Pancreas (tissue), 10 donors: ENCODE measurements at regions not wholly inside any gene's neighbourhood (a gene's known extent, or its start where the extent isn't known, plus 50 kb on each side); places are given as distances from the start of the nearest gene placed in this dataset.

ENCODE experiments used
- ATAC-seq, 4 donors: fragments of 200-7000 bp; cut with Tn5 transposase; one replicate each; pipeline versions ENCODE4 v1.8.0 to v1.9.1; 2020; ENCODE audit warnings: mild to moderate bottlenecking in 4 of 4, moderate library complexity in 4 of 4
- DNase-seq, 6 donors: peaks; one replicate each; pipeline ENCODE4 v3.0.0-alpha.2; 2020
- FAIRE-seq: peaks from 2 replicates; lab custom pipeline; 2012; peaks lifted over from hg19 to GRCh38; lab: Jason Lieb, UNC
- H3K27ac ChIP-seq, 4 donors: fragments of 200-600 bp; sonication (generic); 1 replicate in 3 of 4; 2 replicates in 1 of 4; pipeline versions ENCODE4 v1.5.0 to v1.8.0; 2020
- H3K27me3 ChIP-seq, 4 donors: fragments of 200-600 bp; one replicate each; pipeline ENCODE4 v1.8.0; 2021
- H3K36me3 ChIP-seq, 3 donors: fragments of 200-600 bp; sonication (generic) in 1 of 3; one replicate each; pipeline versions ENCODE4 v1.5.0 to v1.8.0; 2020 to 2021
- H3K4me1 ChIP-seq, 3 donors: fragments of 200-600 bp; one replicate each; pipeline ENCODE4 v1.8.0; 2021
- H3K4me3 ChIP-seq, 4 donors: fragments of 200-600 bp; sonication (generic) in 2 of 4; one replicate each; pipeline versions ENCODE4 v1.5.0 to v1.8.0; 2020 to 2021
- H3K9me3 ChIP-seq, 4 donors: fragments of 200-600 bp; one replicate each; pipeline ENCODE4 v1.8.0; 2021
- WGBS, 2 donors: extraction: QIAGEN DNeasy Blood & Tissue Kit; methylation state at CpG; one replicate each; pipeline ENCODE4 v1.1.7; 2013; 5-methylcytosine and 5-hydroxymethylcytosine counted together
- intact Hi-C, 3 donors: fragments of 100-400 bp; cut with DNase I; formaldehyde crosslinking; loops; one replicate each; pipeline versions ENCODE4 v1.11.1 to v1.14.2; 2022
- TF ChIP-seq, protein P1 (sequence below), 4 donors: fragments of 200-600 bp; sonication (generic) in 3 of 4; IDR thresholded peaks; one replicate each; pipeline versions ENCODE4 v1.5.0 to v1.8.0; 2021; ENCODE audit warnings: antibody characterized with exemption in 4 of 4
- donor health status: healthy with polysubstance abuse.
- donor health status: DM: no; HTN: no; CAD: no; lungs with moderate emphysema.
- donor health status: DM: no; HTN: no; CAD: no.
- donor health status: control.
- donor health status: control.
- donor health status: Bipolar disorder and iron deficiency.
- donor health status: DM: yes; HTN: yes; CAD: no.
- donor health status: DM: no; HTN: no; CAD: no.
- donor health status: DM: no; HTN: no; CAD: no.
- donor health status: DM: yes; HTN: yes; CAD: no.

GRCh38 chr3:117630469-117630868 lies 920.9 kb downstream of the TUSC7 start:
- FAIRE-seq: no peak

DNA sequence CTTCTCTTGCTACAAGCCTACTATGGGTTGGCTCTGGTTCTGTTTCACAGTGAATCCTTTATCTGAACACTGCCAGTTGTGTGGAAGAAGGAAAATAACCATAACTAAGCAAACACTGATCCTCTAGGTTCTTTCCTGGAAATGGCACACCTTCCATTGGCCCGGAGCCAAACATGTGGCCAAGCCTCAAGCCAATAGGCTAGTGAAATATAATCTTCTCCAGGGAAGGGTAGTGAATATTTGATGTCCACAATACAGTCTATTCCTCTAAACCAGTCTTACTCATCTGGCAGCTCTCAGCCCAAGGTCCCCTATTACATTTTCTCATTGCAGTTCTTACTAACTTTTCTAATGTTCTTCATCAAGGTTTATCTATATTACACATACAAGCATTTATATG lies 921.3 kb downstream of the TUSC7 start:
- Histone ChIP-seq H3K27me3 (no peaks in the 10 kb centered on the region), H3K9me3 (no peaks in the 10 kb centered on the region), H3K36me3 (no peaks in the 10 kb centered on the region), H3K27ac (no peak overlapping the region), H3K4me3 (no peak overlapping the region), H3K4me1 (no peaks in the 10 kb centered on the region)
- 50 to 51% methylated on average over 1 of the region's 1 CpG for WGBS, 2 donors
- no peak for FAIRE-seq
- no peak for ATAC-seq
- intact Hi-C loops: no loop called here
- DNase-seq: peak in 1 of 6 donors; percentile 29
- TF ChIP-seq, protein P1, sequence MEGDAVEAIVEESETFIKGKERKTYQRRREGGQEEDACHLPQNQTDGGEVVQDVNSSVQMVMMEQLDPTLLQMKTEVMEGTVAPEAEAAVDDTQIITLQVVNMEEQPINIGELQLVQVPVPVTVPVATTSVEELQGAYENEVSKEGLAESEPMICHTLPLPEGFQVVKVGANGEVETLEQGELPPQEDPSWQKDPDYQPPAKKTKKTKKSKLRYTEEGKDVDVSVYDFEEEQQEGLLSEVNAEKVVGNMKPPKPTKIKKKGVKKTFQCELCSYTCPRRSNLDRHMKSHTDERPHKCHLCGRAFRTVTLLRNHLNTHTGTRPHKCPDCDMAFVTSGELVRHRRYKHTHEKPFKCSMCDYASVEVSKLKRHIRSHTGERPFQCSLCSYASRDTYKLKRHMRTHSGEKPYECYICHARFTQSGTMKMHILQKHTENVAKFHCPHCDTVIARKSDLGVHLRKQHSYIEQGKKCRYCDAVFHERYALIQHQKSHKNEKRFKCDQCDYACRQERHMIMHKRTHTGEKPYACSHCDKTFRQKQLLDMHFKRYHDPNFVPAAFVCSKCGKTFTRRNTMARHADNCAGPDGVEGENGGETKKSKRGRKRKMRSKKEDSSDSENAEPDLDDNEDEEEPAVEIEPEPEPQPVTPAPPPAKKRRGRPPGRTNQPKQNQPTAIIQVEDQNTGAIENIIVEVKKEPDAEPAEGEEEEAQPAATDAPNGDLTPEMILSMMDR (IDR thresholded peaks at IDR 0.05): no peak

More at GRCh38 chr3:117630469-117630868, 920.9 kb downstream of the TUSC7 start:
- H3K9me3 ChIP-seq: no peaks in the 10 kb centered on the region
- DNase-seq (no peak), ATAC-seq (no peak)
- H3K27me3 ChIP-seq: no peaks in the 10 kb centered on the region
- TF ChIP-seq, protein P1 (IDR thresholded peaks at IDR 0.05): no peak
- H3K4me1 ChIP-seq: no peaks in the 10 kb centered on the region
- intact Hi-C loops: no loop called here
- H3K4me3 ChIP-seq: no peak overlapping the region
- no peak overlapping the region for H3K27ac ChIP-seq
- no peaks in the 10 kb centered on the region for H3K36me3 ChIP-seq

DNA sequence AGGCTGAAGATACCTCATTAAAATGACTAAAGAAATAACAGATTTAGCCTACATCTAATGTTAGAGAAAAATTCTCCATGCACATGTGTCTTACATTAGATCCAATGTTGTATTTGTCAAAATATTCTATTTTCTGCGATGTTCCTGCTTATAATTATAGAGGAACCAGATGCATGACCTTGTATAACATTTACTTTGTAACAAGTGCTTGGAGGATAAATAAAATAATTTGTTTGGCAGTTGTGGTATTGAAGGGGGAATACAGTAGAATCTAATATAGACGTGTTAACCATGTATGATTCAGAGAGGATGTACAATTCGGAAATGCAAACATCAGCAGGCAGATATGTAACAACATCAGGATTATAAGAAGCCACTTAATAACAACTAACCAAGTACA lies 922.2 kb downstream of the TUSC7 start:
- Histone ChIP-seq H3K4me3 (no peak overlapping the region), H3K9me3 (no peaks in the 10 kb centered on the region), H3K27me3 (no peaks in the 10 kb centered on the region), H3K36me3 (no peaks in the 10 kb centered on the region), H3K4me1 (no peaks in the 10 kb centered on the region), H3K27ac (no peak overlapping the region)
- FAIRE-seq: no peak
- no peak for ATAC-seq
- DNase-seq: no peak
- intact Hi-C loops: no loop called here
- TF ChIP-seq, protein P1 (IDR thresholded peaks at IDR 0.05): no peak
- 78 to 82% methylated on average over 3 of the region's 3 CpGs for WGBS, 2 donors

- Histone ChIP-seq H3K9me3 (no peaks in the 10 kb centered on the region), H3K27ac (no peak overlapping the region), H3K27me3 (no peaks in the 10 kb centered on the region), H3K36me3 (no peaks in the 10 kb centered on the region), H3K4me1 (no peaks in the 10 kb centered on the region), H3K4me3 (no peak overlapping the region)
- DNase-seq (no peak), FAIRE-seq (no peak), ATAC-seq (no peak)
- TF ChIP-seq, protein P1 (IDR thresholded peaks at IDR 0.05): no peak
- intact Hi-C loops: no loop called here
- WGBS, 2 donors: 50 to 56% methylated on average over 2 of the region's 2 CpGs
These were observed 922.6 kb downstream of the TUSC7 start for GRCh38 chr3:117632191-117632590.

DNA sequence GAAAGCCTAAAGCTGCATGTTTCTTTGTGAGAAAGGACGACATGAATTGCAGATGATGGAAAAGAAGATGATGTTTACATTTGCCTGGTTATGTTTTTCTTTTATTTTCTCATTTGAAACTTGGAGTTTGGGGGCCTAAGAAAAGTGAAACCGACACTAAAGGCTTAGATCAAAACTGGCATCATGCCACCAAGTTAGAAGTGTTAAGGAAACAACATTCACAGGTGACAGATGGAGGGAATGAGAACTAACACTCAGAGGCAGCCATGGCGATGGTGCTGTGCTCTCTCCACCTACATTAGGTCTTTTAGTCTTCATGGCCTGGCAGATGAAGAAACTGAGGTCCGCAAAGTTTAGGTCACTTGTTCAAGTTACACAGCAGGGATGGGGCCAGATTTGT lies 923.6 kb downstream of the TUSC7 start:
- no peak for DNase-seq
- H3K27me3 ChIP-seq: no peaks in the 10 kb centered on the region
- TF ChIP-seq, protein P1 (IDR thresholded peaks at IDR 0.05): no peak
- intact Hi-C loops: no loop called here
- FAIRE-seq: no peak
- H3K9me3 ChIP-seq: no peaks in the 10 kb centered on the region
- H3K36me3 ChIP-seq: no peaks in the 10 kb centered on the region
- no peaks in the 10 kb centered on the region for H3K4me1 ChIP-seq
- H3K27ac ChIP-seq: no peak overlapping the region
- WGBS, 2 donors: 66 to 68% methylated on average over 4 of the region's 4 CpGs
- H3K4me3 ChIP-seq: no peak overlapping the region
- ATAC-seq: no peak
